Cardiac fibroblast (primary cell): ENCODE measurements at regions not wholly inside any gene's neighbourhood (a gene's known extent, or its start where the extent isn't known, plus 50 kb on each side); places are given as distances from the start of the nearest gene placed in this dataset.

ENCODE experiments used
- DNase-seq, 2 donors: peaks; one replicate each; pipeline versions ENCODE4 v3.0.0 to v3.0.0-alpha.2; 2010; ENCODE audit warnings: low read depth in 2 of 2
- H3K4me3 ChIP-seq, 2 donors: replicated peaks in 1 of 2; 1 replicate in 1 of 2; 2 replicates in 1 of 2; pipeline ENCODE4 v1.5.1; 2011; ENCODE audit warnings: low read depth in 2 of 2, low read length in 2 of 2, mild to moderate bottlenecking in 2 of 2, moderate library complexity in 1 of 2
- TF ChIP-seq, protein P1 (sequence below): IDR thresholded peaks from one replicate; pipeline ENCODE4 v1.5.1; 2011; ENCODE audit warnings: low read depth, mild to moderate bottlenecking, low read length, inconsistent platforms

DNA sequence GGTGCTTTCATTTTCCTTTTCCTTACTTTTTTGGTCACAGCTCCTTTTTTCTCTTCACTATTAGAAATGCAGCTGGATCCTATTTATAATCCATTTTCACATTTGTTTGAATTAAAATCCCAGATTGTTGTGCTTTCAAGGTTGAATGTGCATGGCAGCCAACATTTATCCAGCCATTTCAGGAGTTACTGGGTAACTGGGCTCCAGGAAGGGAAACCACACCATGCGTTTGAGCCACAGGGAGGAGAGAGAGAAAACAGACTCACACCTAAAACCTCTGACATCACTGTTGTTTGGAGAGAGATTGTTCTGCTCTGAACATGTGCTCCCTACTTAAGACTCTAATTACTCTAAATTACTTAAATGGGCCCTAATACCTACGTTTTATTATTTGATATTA, 173.4 kb downstream of the BMP2 start:
- no peak for DNase-seq
- H3K4me3 ChIP-seq: no peak overlapping the region
- TF ChIP-seq, protein P1, sequence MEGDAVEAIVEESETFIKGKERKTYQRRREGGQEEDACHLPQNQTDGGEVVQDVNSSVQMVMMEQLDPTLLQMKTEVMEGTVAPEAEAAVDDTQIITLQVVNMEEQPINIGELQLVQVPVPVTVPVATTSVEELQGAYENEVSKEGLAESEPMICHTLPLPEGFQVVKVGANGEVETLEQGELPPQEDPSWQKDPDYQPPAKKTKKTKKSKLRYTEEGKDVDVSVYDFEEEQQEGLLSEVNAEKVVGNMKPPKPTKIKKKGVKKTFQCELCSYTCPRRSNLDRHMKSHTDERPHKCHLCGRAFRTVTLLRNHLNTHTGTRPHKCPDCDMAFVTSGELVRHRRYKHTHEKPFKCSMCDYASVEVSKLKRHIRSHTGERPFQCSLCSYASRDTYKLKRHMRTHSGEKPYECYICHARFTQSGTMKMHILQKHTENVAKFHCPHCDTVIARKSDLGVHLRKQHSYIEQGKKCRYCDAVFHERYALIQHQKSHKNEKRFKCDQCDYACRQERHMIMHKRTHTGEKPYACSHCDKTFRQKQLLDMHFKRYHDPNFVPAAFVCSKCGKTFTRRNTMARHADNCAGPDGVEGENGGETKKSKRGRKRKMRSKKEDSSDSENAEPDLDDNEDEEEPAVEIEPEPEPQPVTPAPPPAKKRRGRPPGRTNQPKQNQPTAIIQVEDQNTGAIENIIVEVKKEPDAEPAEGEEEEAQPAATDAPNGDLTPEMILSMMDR: no peak

DNA sequence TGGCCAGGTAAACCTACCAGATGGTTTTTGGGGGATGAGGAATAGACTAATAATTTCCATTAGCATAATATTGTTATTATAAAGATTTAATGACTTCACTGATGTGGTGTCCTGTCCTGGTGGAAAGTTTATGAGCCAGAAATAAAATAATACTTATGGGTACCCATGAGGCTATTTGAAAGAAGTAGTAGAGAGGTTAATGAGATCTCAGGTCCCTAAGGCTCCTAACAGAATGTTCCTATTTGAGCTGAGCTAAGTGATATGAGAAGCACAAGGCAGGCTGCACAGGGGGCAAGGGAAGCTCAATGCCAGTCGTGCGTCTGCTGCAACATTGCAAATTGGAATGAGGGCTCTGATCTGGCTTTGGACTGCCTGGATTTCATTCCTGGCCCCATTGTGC, 174.1 kb downstream of the BMP2 start:
- H3K4me3 ChIP-seq: no peak overlapping the region
- TF ChIP-seq, protein P1: no peak

DNA sequence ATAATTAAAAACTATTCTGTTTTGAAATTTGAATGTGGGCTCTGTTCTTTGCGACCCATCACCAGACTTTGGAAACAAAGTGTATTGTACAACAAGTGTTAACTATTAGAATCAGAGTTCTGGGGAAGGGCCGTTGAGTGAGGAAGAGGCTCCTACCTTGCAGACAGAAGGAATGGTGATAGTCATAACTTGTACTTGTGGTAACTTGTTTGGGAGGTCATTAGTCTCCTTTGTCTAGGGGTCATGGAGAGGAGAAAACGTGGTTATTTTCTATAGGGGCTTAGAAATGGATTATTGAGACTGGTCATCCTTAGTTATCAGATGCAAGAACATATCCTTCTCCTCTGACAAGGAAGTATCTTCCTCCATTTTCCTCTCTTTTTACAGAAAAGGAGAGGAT, 174.8 kb downstream of the BMP2 start:
- TF ChIP-seq, protein P1: no peak
- DNase-seq: no peak
- H3K4me3 ChIP-seq: no peak overlapping the region

More for the DNA sequence above, 174.1 kb downstream of the BMP2 start:
- DNase-seq: no peak

DNA sequence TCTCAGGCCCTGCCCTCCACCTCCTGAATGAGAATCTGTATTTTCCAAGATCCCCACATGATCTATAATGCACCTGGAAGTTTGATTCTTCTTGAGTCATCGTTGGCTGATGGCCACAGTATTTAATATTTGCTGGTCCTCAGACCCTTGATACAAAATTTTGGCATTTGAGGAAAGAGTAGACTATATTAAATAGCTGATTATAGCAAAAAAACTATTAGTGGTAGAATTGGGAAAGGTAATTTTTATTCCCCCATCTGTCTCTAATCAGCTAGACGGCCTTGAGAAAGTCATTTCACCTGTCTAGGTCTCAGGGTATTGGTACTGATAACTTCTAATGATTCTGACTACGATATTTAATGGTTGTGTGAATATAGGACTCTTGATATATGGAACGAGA, 176.8 kb downstream of the BMP2 start:
- TF ChIP-seq, protein P1: no peak
- DNase-seq: no peak
- no peak overlapping the region for H3K4me3 ChIP-seq

DNA sequence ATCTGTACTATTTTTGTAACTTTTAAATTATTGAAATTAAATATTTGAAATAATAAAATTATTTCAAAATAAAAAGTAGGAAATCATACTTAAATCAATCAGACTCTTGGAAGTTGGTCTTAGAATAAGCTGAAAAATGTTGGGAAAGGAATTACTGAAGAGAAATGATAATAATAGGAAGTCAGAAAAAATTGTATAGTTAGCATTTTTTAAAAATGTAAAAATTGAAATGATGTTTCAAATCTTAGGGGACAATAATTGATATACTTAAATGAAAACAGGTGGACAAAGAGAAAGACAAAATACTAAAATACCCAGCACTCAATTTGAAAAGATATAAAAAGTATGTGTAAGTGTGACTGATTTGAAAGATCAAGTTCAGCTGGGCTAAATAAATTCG, 186.1 kb downstream of the BMP2 start:
- DNase-seq: no peak
- TF ChIP-seq, protein P1: no peak
- no peak overlapping the region for H3K4me3 ChIP-seq

DNA sequence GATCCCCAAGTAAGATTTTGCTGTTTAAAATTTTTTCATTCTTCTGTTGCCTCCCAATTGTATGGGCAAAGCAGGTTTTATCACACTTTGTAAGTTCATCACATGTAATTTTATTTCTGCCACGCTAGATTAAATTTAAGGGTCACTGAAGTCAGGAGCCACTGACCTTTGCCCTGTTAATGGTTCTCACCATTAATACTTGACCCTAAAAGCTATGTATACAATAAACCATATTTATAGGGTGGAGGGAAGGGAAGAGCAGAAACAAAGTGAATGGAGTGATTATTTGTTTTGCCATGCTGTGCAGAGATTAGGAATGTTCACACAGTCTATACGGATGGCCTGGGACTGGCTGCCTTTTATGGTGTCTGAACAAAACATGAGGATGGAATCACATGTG, 186.7 kb downstream of the BMP2 start:
- TF ChIP-seq, protein P1: no peak
- no peak for DNase-seq
- no peak overlapping the region for H3K4me3 ChIP-seq

DNA sequence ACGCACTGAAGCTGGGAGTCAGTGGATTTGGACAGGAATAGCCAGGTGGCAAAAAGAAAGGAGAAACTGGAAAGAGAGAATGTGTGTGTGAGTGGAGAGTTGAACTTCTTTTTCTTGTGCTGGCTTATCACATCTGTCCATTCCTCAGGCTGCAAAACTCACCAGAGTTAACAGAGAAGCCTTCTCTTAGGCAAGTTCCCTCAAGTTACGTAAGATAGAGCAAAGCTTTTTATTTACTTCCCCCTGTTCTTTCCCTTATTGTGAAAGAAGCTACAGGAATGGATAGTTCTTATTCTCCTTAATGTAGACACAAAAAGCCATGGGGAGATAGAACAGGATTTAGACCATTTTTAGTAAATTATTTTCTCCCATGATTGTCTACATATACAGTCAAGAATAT, 188.6 kb downstream of the BMP2 start:
- no peak overlapping the region for H3K4me3 ChIP-seq
- TF ChIP-seq, protein P1: no peak
- DNase-seq: peak in 1 of 2 donors; percentile 24
